ENCODE measurements at regions not wholly inside any gene's neighbourhood (a gene's known extent, or its start where the extent isn't known, plus 50 kb on each side); places are given as distances from the start of the nearest gene placed in this dataset.
A peak's percentile ranks its signal among the peaks of the same experiment; 100 is the strongest.
"Not testable (repeated sequence)": the region's sequence is repeated elsewhere in the genome, so short reads cannot be mapped to it uniquely, and the experiment has no call there.

DNA sequence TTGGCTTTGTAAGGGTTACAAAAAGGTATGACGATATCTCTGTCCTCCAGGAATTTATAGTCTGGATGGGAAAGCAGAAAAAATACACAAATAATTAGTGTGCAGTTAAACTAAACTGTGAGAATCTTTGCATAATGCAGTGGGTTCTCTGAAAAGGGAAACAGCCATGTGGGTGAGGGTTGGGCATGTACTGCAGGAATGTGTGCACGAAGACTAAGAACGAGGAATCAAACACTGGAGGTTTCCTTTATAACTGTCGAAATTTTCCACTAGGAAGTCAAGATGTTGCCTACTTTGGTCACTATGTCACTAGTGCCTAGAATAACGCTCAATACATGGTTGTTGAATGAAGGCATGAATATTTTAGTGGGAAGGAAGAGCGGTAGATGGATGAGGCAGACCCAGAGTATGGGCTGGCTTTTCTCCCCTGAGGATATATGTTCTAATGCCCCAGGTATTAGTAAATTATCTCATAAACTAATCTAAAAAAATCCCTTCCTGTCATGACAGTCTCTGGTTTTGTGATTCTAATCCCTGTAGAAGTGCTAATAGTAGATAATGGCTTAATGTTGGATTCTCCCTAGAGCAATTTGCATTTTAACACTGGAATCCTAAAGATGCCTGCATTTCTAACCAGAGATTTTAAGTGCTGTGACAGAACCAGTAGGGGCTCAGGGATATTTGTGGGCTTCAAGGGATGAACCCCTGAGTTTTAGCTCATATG, 227.3 kb downstream of the NMUR2 start:
- no peak for DNase-seq

- DNase-seq = no peak
Measured at GRCh38 chr5:152171888-152172287, 233.2 kb downstream of the NMUR2 start.

- DNase-seq = no peak
Measured at GRCh38 chr5:152170350-152170749, 234.7 kb downstream of the NMUR2 start.

- DNase-seq = no peak
Measured at GRCh38 chr5:152164860-152165259, 240.2 kb upstream of the GLRA1 start.

DNA sequence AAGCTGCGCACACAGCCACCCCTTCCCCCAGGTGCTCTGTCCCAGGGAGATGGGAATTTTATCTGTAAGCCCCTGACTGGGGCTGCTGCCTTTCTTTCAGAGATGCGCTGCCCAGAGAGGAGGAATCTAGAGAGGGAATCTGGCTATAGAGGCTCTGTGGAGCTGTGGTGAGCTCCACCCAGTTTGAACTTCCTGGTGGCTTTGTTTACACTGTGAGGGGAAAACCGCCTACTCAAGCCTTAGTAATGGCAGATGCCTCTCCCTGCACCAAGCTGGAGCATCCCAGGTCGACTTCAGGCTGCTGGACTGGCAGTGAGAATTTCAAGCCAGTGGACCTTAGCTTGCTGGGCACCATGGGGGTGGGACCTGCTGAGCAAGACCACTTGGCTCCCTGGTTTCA, 235.2 kb upstream of the GLRA1 start:
- not testable (repeated sequence) for DNase-seq

DNA sequence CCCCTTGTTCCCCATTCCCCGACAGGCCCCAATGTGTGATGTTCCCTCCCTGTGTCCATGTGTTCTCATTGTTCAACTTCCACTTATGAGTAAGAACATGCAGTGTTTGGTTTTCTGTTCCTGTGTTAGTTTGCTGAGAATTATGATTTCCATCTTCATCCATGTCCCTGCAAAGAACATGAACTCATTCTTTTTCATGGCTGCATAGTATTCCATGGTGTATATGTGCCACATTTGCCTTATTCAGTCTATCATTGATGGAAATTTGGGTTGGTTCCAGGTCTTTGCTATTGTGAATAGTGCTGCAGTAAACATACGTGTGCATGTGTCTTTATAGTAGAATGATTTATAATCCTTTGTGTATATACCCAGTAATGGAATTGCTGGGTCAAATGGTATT, 229.8 kb upstream of the GLRA1 start:
- DNase-seq = not testable (repeated sequence)

DNA sequence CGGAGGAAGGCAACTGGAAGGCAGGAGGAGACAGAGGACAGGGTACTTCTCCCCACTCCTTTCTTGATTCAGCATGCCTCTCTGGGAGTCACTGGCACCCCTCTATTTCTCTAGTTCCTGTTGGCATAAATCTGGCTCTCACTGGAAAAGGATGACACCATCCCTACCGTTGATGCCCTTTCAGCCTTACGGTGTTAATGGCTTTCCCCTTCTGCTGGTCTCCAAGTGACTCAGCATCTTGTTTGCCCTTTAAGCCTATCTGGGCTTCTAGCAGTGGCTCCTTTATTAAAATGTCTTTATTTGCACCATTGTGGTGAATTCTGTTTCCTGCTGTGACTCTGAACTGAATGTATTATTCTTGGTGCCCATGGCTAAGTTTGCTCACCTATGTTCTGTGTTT, 227.3 kb upstream of the GLRA1 start:
- no peak for DNase-seq

GRCh38 chr5:152151113-152151512, 226.5 kb upstream of the GLRA1 start:
- DNase-seq = no peak

DNA sequence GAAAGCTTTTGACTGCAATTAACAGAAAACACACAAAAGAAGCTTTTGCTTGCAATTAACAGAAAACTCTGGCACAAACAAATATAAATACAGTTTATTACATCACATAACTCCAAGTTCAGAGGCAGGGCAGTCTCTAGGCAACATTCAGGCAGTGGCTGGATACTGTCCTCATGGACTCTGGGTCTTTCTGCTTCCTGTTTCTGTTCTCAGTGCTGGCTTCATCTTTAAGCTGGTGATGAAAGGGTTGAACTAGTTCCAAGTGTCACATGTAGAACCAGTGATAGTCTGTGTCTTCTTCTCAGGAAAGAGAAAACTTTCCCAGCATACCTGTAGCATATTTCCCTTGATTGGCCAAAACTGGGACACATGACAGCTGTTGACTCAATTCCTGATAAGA, 222.6 kb upstream of the GLRA1 start:
- DNase-seq = no peak

DNA sequence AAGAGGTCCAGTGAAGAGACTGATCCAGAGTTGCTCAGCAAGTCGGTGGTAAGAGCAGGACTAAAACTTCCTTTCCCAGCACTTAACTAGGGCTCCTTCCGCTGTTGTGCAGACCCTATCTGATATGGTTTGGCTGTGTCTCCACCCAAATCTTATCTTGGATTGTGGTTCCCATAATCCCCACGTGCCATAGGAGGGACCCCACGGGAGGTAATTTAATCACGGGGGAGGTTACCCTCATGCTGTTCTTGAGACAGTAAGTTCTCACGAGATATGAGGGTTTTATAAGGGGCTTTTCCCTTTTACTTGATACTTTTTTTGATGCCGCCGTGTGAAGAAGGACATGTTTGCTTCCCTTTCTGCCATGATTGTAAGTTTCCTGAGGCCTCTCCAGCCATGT, 221.9 kb upstream of the GLRA1 start:
- DNase-seq = no peak

DNA sequence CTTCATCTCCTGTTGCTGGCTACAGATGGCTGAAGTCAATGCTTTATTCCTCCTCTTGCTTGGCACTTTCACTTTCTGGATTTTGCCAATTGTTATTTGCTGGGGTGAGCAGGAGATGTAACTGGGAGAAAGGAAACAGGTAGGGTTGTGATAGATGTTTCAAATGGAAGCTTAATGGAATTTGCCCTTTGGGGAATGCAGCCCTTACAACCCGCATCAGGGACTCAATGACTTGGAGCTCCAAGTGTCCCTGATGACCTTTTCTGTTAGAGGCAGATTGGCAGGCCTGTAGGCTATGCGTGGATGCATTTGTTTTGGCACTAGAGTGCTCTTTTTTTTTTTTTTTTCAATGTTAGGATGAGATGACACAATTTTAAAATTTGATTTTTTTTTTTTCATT, 219.9 kb upstream of the GLRA1 start:
- DNase-seq = no peak

- no peak for DNase-seq
Measured at GRCh38 chr5:152144030-152144429, 219.4 kb upstream of the GLRA1 start.

DNA sequence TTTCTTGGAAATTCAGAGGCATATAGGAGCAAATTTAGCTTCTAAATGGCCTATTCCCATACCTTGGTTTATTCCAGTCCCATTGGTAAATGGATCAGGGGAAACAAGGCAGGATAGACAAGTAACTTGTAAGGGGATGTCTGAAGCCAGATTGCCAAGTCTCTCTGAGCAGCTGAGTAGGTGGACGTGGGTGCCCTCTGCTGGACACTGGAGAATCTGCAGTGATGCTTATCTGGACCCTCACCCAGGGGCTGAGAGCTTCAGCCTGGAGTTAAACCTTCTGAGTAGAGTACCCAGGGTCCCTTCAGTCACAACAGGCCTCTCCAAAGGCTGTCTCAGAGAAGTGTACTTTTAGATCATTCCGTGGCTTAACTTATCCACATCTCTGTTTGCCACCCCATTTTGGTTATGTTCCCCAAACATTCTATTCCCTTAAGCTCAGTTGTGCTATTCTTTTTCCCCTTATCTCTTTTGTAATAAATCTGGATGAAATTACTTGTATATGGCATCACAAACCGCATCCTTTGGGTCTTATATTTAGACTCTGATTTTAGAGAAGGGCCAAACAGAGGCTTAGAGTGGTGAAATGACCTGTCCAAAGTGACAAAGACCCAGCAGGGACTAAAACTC, 218.3 kb upstream of the GLRA1 start:
- DNase-seq = peak in 1 of 2 experiments; percentile 54

DNA sequence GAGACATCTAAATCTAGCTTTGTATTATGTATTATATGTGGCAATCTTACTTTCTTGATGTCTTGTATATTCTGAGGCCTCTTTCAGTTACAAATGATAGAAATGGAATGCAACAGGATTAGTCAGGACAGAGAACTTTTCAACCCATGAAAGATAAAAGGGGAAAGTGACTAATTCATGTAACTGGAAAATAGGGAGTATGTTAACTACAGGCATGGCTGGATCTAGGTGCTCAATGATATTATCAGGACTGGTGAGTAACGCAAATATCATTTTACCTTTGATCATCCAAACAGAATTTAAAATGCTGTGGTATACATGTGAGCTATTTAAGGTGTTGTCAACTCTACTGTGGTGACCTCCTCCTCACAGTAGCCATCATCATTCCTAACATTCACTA, 215.7 kb upstream of the GLRA1 start:
- DNase-seq = no peak

DNA sequence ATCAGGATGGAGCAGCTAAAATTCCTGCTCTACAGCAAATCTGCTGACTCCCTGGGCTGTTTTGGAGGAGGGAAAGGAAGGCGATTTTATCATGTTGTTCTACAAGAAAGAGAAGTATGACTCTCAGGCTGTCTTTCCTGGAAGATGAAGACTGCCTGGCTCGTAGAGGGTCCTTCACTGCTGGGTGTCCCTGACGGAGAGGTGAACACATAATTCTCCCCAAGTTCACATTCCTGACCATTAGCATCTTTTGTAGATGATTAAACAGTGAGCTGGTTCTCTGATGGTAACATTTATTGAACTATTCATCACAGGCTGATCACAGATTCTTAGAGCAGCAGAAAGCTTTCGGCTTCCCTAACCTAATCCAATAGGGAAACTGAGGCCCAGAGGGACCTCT, 212.4 kb upstream of the GLRA1 start:
- no peak for DNase-seq

DNA sequence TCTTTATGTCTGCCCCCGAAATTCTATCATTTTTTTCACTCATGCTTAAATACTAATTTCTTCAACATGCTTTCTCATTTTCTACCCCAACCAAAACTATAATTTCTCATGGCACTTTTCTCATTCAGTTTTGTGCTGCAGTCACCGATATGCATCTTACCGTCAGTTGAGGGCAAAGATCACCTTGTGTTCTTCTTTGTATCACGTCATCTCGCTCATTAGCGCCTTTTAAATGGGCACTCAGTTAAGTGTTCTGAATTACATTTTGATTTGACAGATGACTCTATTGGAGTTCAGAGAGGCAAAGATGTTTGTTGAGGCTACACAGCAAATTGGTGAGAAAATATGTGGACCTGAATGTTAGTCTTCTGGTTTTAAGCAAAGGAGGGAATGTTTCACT, 211.7 kb upstream of the GLRA1 start:
- no peak for DNase-seq

DNA sequence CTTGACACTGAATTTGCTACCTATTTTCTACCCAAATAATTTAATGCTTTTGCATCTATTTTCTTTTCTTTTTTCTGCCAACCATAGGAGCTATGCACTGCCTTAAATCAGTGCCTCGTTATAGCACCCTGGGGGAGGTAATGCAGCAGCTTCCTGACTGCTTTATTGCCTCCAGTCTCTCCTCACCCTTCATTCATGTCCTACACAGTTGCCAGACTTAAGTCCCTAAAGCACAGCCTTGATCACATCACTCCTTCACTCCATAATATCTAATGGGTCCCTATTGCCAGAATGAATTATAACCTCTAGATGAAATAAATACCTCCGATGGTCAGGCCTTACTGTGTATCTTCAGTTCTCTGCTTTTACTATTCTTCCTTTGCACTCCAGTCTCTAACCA, 211.2 kb upstream of the GLRA1 start:
- DNase-seq = no peak

DNA sequence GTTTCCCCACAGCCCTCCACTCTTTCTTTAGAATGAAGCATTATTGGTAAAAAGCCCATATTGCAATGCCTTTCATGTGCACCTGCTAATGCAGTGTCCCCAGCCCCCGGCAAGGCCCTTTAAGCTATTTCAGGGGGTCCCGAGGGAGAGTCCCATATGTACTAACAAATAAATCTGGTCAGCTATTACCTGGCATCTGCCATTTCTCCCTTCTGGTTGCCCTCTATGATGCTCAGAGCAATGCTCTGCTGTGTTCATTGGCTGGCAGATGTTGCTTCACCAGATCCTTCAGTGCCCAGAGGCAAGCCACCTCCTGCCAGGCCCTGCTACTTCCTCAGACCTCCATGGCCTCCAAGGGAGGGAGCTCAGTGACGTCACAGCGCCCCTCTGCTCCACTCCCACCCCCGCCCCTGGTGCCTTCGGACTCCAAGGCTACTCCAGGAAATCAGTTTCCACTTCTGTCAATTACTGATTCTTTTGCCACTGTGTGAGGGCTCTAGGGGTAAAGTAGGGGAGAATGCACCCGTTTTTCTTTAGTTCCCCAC, 201.1 kb upstream of the GLRA1 start:
- DNase-seq = no peak

DNA sequence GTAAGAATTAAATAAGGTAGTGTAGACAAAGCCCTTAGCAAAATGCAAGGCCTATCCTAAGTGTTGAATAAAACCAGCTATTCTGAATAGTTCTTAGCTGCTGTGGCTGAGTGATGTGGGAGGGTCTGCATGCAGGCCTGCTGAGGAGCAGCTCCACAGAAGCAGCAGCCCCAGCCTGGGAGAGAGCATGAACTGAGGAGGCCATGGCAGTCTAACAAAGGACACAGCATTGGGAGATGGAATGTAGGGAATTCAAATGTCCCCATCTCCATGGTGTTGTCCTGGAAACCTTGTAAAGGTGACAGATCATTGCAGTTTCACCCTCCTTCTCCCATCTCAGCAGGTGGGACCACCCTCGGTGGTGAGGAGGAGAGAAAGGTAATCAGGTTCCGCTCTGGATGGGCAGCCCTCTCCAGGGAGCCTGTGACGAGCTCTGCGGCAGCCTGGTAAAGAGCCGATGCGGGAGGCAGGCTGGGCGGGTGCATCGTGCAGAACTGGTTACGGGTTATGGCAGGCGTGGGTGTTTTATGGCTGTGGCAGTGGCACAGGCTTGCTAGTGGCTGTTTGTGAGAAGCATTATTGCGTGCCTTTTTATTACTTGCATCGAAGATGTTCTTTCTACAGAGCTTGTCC, 199.9 kb upstream of the GLRA1 start:
- DNase-seq = no peak

- no peak for DNase-seq
Measured at GRCh38 chr5:152118676-152119470, 194.2 kb upstream of the GLRA1 start.

GRCh38 chr5:152116934-152117333, 192.3 kb upstream of the GLRA1 start:
- no peak for DNase-seq

DNA sequence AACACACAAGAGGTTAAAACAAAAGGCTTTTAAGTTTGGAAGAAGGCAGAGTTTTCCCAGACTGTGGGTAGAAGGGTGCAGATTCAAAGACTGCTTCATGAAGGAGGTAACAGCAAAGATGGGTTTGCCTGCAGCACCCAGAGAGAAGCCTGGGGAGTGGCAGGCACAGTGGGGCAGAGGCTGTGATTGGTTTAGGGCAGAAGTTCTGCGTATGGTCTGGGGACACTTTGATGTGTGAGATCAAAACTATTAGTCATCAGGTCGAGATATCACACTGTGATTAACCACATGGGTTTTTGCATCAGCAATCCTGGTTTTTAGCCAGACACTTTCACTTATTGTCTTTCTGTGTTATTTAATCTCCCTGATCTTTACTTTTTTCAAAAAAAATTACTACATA, 188.8 kb upstream of the GLRA1 start:
- DNase-seq = no peak

GRCh38 chr5:152107220-152107619, 182.6 kb upstream of the GLRA1 start:
- DNase-seq = no peak

Measured in NCI-H1930 (cell line).